GM21619 (cell line): ENCODE measurements at regions not wholly inside any gene's neighbourhood (a gene's known extent, or its start where the extent isn't known, plus 50 kb on each side); places are given as distances from the start of the nearest gene placed in this dataset.

Source experiments
- ATAC-seq: cut with Tn5 transposase; IDR thresholded peaks from one replicate; pipeline ENCODE4 v1.9.1; 2021; ENCODE audit not compliant: unreplicated experiment

GRCh38 chr5:56288873-56289601 is 55.9 kb upstream of the ANKRD55 start:
- no peak for ATAC-seq

- no peak for ATAC-seq
Observed at GRCh38 chr5:56286015-56286884, 53.1 kb upstream of the ANKRD55 start.

GRCh38 chr5:56282951-56283350 is 49.8 kb upstream of the ANKRD55 start:
- ATAC-seq = no peak
